ENCODE measurements at regions not wholly inside any gene's neighbourhood (a gene's known extent, or its start where the extent isn't known, plus 50 kb on each side); places are given as distances from the start of the nearest gene placed in this dataset.
A peak's percentile ranks its signal among the peaks of the same experiment; 100 is the strongest.

DNA sequence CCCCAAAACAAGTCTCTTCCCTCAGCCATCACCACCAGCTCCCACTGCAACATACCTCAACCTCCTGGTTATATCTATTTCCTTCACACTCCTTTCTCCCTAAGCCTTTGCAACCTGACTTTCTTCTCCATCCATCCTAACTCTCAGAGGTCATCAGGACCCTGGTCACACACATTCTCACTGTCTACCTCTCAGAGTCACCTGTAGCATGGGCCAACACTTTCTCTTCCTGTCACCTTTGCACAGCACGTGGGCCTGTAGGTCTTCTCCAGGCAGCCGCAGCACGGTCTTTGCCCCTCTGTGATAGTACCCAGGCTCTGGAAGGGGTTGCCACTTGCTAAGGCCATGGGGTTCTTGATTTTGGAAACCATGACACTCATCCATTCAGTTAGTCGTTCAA, 921.1 kb downstream of the UQCRFS1 start:
- no peak for DNase-seq (ENCODE audit: low spot score)

DNA sequence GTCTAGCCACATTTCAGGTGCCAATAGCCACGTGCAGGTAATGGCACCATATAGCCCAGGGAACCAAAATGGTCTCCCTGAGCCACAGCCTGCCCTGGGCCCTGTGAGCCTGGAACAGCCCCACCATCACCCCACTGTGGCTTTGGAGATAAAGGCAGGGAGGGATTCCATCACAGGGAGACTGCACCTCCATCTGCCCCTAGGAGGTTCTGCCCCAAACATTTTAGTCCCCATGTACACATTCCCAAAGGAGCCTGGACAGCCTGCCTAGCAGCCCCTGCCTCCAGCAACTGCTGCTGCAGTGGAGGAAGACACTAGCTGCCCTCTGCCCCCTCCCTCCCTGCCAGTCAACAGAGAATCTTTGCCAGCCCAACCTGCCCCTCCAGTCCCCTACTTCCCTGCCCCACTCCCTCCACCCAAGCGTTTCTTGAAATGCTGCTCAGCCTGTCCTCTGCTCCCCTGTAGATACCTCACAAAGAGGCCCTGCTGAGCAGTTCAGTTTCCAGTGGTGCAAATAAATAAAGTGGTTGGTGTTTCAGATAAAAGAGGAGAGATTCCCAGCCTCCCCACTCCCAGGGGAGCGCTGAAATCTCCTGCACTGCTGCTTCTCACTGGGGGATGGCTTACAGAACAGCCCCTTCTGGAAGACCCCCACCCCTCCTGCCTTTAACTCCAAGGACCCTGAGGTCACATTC, 921.8 kb downstream of the UQCRFS1 start:
- no peak for DNase-seq (ENCODE audit: low spot score)

DNA sequence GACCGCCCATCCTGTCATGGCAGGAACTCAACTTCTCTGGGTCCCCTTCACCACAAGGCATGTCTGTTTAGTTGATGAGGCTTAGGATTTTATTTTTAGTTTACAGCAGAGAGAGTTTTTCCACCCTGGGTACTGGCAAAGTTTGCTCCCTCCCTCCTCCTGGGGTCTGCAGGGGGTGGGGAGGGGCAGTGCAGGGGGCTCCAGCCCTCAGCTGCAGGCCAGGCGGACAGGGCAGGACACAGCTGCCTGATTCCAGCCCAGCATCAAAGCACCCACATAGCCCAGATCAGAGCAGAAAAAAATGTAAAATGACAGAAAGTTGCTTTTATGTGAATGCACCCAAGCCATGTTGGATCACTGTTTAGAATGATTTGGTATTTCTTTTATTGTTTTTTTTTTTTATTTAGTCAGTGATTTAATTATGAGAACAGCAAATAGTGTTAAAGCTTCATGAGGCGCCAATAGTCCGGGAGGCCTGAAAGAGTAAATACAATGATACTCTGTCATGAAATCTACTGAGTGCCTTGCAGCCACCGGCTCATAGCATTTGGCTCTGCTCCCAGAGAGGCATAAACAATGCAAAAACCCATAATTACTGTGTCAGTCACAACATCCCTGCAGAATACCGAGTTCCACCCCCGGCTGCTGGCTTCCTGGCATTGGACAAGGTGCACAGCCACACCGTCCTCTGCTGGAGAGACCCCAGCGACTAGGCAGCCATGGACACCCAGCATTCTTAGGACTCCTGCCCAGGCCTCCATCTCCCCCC, 923.5 kb downstream of the UQCRFS1 start:
- no peak for DNase-seq (ENCODE audit: low spot score)

DNA sequence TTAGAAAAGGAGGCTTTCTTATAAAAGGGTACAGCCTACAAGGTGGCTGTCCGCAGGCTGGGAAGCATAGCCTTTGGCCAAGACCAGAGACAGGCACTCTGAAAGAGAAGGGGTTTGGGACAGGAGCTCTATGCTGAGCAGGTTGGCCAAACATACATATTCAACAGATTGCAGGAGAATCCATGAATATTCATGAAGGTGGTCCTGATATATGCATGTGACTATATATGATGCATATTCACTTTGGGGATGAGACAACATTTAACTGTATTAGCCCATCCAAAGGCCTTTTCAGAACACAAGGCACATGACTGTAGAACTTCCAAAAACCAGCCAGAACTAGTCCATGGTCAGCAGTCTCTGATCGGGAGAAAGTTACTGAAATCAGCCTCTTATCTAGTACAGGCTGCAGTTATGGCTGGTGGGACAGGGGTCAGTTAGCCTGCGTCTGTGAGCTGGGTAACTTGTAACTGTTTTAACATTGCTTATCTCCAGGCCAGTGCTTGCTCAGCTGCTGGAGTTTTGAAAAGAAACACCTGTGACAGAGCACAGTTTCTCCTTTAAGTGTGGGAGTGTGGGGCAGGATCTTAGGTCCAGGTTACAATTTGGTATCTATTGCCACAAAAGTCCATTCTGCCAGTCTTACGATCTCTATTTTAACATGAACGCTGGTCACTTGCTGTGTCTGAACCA, 924.2 kb downstream of the UQCRFS1 start:
- no peak for DNase-seq (ENCODE audit: low spot score)

DNA sequence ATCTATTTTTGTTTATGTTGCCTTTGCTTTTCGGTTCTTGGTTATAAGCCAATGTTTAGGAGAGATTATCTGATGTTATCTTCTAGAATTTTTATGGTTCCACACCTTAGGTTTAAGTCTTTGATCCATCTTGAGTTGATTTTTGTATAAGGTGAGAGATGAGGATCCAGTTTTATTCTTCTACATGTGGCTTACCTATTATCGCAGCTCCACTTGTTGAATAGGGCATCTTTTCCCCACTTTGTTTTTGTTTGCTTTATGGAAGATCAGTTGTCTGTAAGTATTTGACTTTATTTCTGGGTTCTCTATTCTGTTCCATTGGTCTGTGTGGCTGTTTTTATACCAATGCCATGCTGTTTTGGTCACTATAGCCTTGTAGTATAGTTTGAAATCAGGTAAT, 927.0 kb downstream of the UQCRFS1 start:
- no peak for DNase-seq (ENCODE audit: low spot score)

DNA sequence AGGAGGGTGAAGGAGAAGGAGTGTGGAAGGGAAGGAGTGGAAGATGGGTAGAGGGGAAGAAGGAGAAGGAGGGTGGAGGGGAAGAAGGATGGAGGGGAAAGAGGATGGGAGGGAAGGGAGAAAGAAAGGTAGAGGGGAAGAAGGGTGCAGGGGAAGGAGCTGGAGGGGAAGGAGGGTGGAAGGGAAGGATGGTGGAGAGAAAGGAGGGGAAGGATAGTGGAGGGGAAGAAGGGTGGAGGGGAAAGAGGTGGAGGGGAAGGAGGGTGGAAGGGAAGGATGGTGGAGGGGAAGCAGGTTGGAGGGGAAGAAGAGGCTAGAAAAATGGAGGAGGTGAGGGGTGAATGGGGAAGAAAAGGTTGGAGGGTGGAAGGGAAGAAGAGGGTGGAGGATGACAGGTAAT, 927.9 kb downstream of the UQCRFS1 start:
- DNase-seq (ENCODE audit: low spot score): no peak

DNA sequence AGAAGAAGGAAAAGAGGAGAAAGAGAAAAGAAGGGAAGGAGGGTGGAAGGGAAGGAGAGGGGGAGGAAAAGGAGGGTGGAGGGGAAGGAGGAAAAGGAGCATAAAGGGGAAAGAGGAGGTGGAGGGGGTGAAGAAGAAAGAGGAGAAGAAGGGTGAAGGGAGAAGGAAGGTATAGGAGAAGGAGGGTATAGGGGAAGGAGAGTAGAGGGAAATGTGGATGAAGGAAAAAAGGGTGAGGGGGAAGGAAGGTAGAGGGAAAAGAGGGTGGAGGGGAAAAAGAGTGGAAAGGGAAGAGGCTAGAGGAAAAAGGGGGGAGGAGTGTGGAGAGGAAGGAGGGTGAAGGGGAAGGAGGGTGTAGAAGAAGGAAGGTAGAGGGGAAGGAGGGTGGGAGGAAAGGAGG, 928.6 kb downstream of the UQCRFS1 start:
- DNase-seq (ENCODE audit: low spot score): no peak

DNA sequence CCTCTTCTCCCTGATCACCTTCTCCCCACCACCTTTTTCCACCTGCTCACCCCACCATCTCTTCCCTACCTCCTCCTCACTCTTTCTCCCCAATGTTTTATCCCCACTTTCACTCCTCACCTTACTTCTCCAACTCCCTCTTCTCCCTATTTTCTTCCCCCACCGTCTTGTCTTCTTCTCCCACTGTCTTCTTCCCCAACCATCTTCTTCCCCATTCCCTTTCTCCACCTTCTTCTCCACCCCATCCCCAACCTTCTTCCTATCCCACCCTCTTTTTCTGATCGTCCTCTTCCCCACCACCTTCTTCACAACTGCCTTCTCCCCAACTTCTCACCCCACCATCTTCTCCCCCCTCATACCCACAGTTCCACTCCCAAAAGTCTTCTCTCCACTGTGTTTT, 929.4 kb downstream of the UQCRFS1 start:
- no peak for DNase-seq (ENCODE audit: low spot score)

DNA sequence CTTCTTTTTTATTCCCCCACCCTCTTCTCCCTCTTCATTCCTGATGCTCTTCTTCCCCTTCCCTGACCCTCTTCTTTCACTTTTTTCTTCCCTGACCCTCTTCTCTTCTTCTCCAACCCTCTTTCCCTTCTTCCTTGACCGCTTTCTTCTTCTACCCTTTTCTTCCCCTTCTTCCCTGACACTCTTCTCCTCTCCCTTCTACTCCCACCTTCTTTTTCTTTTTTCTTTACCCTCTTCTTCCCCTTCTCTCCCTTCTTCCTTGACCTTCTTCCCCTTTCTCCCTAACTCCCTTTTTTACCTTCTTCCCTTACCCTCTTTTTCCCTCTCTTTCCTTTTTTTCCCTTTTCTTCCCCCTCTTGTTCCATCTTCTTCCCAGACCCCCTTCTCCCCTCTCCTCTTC, 931.3 kb downstream of the UQCRFS1 start:
- no peak for DNase-seq (ENCODE audit: low spot score)

- no peak for DNase-seq (ENCODE audit: low spot score)
These were observed 948.4 kb downstream of the UQCRFS1 start for GRCh38 chr19:28264556-28264955.

DNA sequence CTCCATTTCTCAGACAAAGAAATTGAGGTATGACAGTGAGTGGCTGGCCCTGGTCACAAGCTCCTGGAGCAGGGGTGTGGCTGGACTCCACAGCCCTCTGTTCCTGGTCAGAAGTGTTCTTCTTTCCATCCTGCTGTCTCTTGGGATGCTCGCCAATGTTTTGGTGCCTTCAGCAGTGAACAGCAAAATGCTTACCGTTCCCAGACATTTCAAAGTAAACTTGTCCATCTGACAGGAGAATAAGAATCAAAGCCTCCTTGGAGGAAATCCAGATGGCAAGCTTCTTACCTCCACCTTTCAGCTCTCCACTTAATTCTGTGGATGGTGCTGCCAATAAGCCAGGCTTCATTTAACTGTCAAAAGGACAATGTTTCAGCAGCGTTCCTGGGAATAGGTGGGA, 954.1 kb downstream of the UQCRFS1 start:
- DNase-seq (ENCODE audit: low spot score): no peak

DNA sequence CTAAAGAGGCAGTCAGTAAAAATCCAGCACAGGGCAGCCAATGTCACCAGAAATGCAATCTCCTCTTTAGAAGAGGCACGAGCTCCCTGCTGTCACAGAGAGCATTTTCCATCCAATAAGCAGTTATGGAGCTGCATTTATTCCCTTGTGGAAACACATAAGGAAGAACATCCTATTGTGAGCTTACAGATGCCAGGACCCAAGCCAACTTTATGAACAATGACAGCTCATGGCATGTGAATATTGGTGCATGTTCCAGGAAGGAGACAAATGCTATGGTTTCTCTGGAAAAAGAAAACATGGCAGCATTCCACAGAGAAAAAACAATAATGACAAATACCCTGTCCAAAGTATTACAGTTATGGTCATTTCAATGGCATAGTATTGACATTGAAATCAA, 955.6 kb downstream of the UQCRFS1 start:
- no peak for DNase-seq (ENCODE audit: low spot score)

DNA sequence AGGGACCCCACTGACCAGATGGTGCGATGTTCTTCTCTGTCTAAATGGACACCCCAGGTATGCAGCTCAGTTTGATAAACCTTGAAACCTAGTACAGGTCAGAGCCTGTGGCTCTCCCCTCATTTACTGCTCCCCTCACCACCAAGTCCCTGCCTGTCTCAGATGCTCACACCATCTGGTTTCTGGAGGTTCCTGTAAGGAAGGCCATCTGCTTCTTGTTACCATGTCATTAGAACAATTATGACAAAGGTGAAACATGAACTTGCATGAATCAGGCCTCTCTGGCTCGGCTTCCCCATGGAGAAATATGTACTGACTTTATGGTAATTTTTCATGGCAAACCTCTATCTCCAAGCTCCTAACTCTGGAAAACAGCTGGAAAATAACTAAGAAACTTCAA, 965.7 kb downstream of the UQCRFS1 start:
- DNase-seq (ENCODE audit: low spot score): no peak

GRCh38 chr19:28245937-28246336, 967.0 kb downstream of the UQCRFS1 start:
- no peak for DNase-seq (ENCODE audit: low spot score)

- no peak for DNase-seq (ENCODE audit: low spot score)
These were observed 968.0 kb downstream of the UQCRFS1 start for GRCh38 chr19:28244966-28245365.

GRCh38 chr19:28242317-28242927, 970.5 kb downstream of the UQCRFS1 start:
- peak; percentile 4 for DNase-seq (ENCODE audit: low spot score)

DNA sequence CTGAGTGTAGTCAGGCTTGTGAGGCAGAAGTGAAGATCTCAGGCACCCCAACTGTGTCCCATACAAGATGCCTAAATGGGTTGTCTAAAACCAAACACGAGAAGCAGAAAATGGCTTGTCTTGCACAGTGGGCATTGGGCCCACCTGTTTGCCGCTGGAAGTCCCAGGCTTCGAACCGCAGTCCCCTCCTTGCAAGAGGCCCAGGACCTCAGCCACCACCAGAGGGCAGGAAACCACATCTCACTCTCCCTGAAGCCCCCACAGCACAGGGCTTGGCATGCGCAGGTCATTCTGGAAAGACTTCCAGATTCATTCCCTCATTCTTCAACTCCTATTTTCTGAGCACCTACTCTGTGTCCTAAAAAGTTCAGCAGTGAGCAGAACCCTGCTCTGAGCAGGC, 973.7 kb downstream of the UQCRFS1 start:
- DNase-seq (ENCODE audit: low spot score): no peak

GRCh38 chr19:28238270-28238820, 974.6 kb downstream of the UQCRFS1 start:
- no peak for DNase-seq (ENCODE audit: low spot score)

GRCh38 chr19:28235606-28236125, 977.3 kb downstream of the UQCRFS1 start:
- no peak for DNase-seq (ENCODE audit: low spot score)

GRCh38 chr19:28234637-28235036, 978.3 kb downstream of the UQCRFS1 start:
- no peak for DNase-seq (ENCODE audit: low spot score)

GRCh38 chr19:28228854-28229253, 984.1 kb downstream of the UQCRFS1 start:
- no peak for DNase-seq (ENCODE audit: low spot score)

DNA sequence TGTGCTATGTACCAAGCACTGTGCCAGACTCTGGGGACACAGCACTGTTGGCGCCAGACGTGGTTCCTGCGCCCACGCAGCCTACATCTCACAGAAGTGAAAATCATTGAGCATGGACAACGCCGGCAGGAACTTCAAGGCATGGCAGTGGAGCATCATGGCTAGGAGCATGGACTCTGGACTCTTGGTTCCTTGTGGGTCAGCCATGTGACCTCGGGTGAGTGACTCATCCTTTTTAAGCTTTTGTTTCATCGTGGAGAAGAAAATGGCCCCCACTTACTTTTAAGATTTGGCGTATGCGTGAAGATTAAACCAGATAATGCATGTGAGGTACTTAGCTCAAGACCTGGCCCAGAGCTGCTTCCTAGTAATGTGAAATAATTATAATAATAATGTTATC, 988.5 kb downstream of the UQCRFS1 start:
- no peak for DNase-seq (ENCODE audit: low spot score)

All from hematopoietic multipotent progenitor cell treated with erythropoietin and hydrocortisone succinate and interleukin-3 and kit ligand, for 17 days (in vitro differentiated cells).